Activated naive CD4-positive, alpha-beta T cell treated with anti-CD3 and anti-CD28 coated beads, Interleukin-2, amount 50 U/mL, for 72 hours (primary cell): ENCODE measurements at regions not wholly inside any gene's neighbourhood (a gene's known extent, or its start where the extent isn't known, plus 50 kb on each side); places are given as distances from the start of the nearest gene placed in this dataset.

Experiments
- ATAC-seq, 2 donors: fragments of 150-1000 bp; cut with Tn5 transposase; 2 replicates each; pipeline ENCODE4 v1.10.0; 2021; ENCODE audit warnings: mild to moderate bottlenecking in 2 of 2, moderate library complexity in 2 of 2
- DNase-seq, 2 donors: peaks; one replicate each; pipeline ENCODE4 v3.0.0; 2021 to 2022; ENCODE audit warnings: low spot score in 2 of 2
- H3K27ac Mint-ChIP-seq, 2 donors: one replicate each; pipeline ENCODE4 v1.8.0; 2022; ENCODE audit warnings: mild to moderate bottlenecking in 2 of 2, mixed read lengths in 2 of 2
- H3K36me3 Mint-ChIP-seq, 2 donors: one replicate each; pipeline ENCODE4 v1.8.0; 2022; ENCODE audit warnings: mixed read lengths in 2 of 2
- H3K9me3 Mint-ChIP-seq, 2 donors: one replicate each; pipeline ENCODE4 v1.8.0; 2022; ENCODE audit warnings: mixed read lengths in 2 of 2

GRCh38 chr12:4068981-4069669, 195.9 kb upstream of the PARP11 start:
- no peak for DNase-seq
- no peak for ATAC-seq
- Mint-ChIP-seq H3K9me3 (peaks cover 0 to 4% of the 10 kb centered on the region in 2 donors), H3K27ac (no peak overlapping the region), H3K36me3 (peaks cover 0 to 6% of the 10 kb centered on the region in 2 donors)

- H3K9me3 Mint-ChIP-seq = peaks cover 0 to 6% of the 10 kb centered on the region in 2 donors
- ATAC-seq (peak in 1 of 2 donors; percentile 76), DNase-seq (no peak)
- no peak overlapping the region for H3K27ac Mint-ChIP-seq
- H3K36me3 Mint-ChIP-seq = peaks cover 0 to 3% of the 10 kb centered on the region in 2 donors
Measured at GRCh38 chr12:4064008-4064407, 190.8 kb upstream of the PARP11 start.

DNA sequence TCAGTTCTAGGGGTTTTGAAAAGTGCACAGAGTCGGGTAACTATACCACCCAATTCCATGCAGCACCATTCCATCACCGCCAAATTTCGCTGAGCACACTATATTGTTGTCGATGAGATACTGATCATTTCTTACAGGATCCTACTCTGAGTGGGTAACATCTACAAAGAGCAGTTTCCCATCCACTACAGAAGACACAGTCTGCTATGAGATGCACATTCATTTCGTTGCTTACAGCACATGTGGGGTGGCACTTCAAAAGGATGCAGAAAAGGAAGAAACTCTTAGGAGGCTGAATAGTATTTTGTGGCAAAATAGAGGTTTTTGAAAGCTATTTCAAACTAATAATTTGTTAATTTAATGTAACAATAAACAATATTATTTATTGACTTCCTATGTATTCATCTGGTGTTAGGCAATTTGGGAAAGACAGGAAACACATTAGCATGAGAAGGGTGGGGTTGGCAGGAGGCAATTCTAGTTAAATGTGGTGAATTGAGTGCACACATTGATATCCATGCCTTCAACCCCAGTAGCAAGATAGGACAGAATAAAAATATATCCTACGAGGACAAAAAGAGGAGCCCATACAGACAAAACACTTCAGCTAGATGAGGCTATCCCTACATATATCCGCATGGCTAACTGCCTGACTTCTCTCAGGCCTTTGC, 186.8 kb upstream of the PARP11 start:
- ATAC-seq (peak in 1 of 2 donors; percentile 57), DNase-seq (no peak)
- Mint-ChIP-seq H3K9me3 (peaks cover 0 to 7% of the 10 kb centered on the region in 2 donors), H3K36me3 (peaks cover 0 to 7% of the 10 kb centered on the region in 2 donors), H3K27ac (no peak overlapping the region)

GRCh38 chr12:4056910-4057845, 184.0 kb upstream of the PARP11 start:
- DNase-seq = no peak
- Mint-ChIP-seq H3K36me3 (peaks cover 0 to 7% of the 10 kb centered on the region in 2 donors), H3K27ac (no peak overlapping the region), H3K9me3 (peaks cover 0 to 3% of the 10 kb centered on the region in 2 donors)
- ATAC-seq = peak in 1 of 2 donors; percentile 44

DNA sequence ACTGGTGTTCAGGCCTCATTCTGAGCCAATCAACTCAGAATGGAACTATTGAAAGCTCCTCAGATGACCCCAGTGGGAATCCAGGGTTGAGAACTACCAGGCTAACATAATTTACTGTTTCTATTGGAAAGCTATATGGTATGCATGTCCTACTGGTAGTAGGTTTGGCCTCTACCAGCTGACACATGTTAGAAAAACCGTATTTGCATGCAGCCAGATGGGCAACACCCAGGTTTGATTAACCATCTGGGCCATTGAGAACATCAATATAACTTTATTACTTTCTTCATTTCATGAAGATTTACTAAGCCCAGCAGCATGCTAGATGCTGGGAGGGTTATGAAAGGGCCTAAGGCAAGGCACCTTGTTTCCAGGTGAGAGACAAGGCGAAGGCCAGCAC, 181.4 kb upstream of the PARP11 start:
- H3K27ac Mint-ChIP-seq = peak overlapping the region in 1 of 2 donors; percentile 18
- no peak for DNase-seq
- H3K9me3 Mint-ChIP-seq = peaks cover 0 to 3% of the 10 kb centered on the region in 2 donors
- H3K36me3 Mint-ChIP-seq = peaks cover 0 to 7% of the 10 kb centered on the region in 2 donors
- no peak for ATAC-seq

- DNase-seq (no peak), ATAC-seq (no peak)
- Mint-ChIP-seq H3K36me3 (no peaks in the 10 kb centered on the region), H3K27ac (no peak overlapping the region), H3K9me3 (no peaks in the 10 kb centered on the region)
Measured at GRCh38 chr12:4052691-4053090, 179.5 kb upstream of the PARP11 start.

- H3K9me3 Mint-ChIP-seq = no peaks in the 10 kb centered on the region
- DNase-seq (no peak), ATAC-seq (no peak)
- no peak overlapping the region for H3K27ac Mint-ChIP-seq
- no peaks in the 10 kb centered on the region for H3K36me3 Mint-ChIP-seq
Measured at GRCh38 chr12:4051596-4051995, 178.4 kb upstream of the PARP11 start.

- no peak for DNase-seq
- H3K9me3 Mint-ChIP-seq = no peaks in the 10 kb centered on the region
- H3K27ac Mint-ChIP-seq = no peak overlapping the region
- no peak for ATAC-seq
- H3K36me3 Mint-ChIP-seq = no peaks in the 10 kb centered on the region
Measured at GRCh38 chr12:4050340-4050739, 177.1 kb upstream of the PARP11 start.

DNA sequence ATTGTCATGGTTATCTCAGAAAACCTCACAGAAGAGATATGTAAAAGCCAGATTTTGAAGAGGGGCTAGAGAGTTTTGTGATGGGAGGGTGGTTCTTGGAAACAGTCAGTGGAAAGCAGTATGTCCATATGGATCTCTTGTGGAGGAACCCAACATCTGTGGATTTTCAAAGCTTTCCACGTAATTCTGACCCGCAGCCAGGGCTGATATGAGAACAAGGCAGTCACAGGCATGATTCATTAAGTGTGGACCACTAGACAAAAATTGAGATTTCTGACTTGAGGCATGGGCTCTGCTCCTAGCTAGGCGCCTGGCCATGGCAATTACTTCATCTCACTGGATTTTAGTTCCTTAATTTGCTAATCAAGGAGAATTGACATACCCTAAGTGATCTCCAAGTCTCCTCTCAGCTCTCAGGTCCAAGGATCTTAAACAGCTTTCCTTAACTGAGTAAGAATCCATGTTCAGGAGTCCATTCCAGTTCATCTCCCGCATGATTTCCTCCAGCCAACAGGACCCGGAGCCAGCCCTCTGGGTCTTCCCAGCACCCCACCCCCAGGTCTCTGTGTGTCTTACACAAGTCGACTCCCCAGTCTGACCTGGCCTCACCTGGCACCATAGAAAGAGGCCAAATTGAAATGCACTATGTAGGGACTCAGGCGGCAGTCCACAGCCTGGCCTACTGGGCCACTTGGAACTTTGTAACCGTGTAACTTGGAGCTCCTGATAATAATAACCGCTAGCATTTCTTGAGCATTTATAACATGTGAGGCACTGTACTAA, 176.3 kb upstream of the PARP11 start:
- H3K36me3 Mint-ChIP-seq = no peaks in the 10 kb centered on the region
- DNase-seq (no peak), ATAC-seq (no peak)
- H3K27ac Mint-ChIP-seq = no peak overlapping the region
- no peaks in the 10 kb centered on the region for H3K9me3 Mint-ChIP-seq

- ATAC-seq (no peak), DNase-seq (no peak)
Measured at GRCh38 chr12:4047421-4047820, 174.2 kb upstream of the PARP11 start.

DNA sequence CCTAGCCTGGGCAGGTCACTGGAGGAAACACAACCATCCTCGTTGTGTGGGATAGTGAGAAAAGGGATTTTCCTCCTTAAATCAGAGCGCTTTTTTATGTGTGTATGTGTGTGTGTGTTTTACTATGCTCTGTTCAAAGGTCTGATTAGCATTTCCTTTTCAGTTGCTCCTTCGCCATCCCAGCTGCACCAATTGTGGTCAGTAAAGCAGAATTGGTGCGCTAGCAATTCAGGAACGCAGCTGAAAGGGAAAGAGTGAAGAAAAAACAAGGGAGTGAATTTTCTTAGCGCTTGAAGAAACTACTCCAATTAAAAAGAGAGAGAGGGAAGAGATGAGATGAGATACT, 173.3 kb upstream of the PARP11 start:
- no peak for ATAC-seq

More at GRCh38 chr12:4047421-4047820, 174.2 kb upstream of the PARP11 start:
- no peak overlapping the region for H3K27ac Mint-ChIP-seq
- H3K9me3 Mint-ChIP-seq = no peaks in the 10 kb centered on the region
- H3K36me3 Mint-ChIP-seq = no peaks in the 10 kb centered on the region

DNA sequence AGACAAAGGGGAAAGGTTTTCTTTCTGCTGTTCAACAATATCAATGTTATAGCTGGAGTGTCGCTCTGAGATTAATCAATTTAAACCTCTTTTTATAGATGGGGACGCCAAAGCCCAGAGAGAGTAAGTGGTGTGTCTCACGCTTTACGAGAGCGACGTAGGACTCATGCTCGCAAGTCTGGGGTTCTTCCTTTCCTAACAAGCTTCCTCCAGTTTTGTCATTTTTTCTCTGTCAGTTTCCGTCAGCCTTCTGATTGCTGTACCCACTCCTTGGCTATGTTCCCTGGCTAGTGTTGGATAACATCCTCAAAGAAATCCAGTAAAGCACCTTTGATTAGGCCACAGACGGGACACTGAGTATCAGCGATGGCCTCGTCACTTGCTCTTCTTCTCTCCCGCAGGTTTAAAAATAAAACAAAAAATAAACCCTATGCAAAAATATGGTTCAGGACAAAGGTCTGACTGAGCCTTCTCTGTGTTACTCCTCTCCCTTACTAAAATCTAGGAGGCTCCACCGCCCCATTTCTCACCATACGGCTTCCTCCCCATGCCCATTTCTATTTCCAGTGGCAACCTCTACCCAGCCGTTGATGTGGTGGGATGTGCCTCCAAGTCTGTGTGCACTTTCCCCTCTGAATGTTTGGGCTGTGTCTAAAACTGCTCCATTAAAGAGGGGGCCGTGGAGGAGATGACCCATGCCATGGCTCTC, 172.7 kb upstream of the PARP11 start:
- peak overlapping the region in 1 of 2 donors; percentile 27 for H3K27ac Mint-ChIP-seq
- ATAC-seq (no peak), DNase-seq (no peak)
- H3K9me3 Mint-ChIP-seq = no peaks in the 10 kb centered on the region
- no peaks in the 10 kb centered on the region for H3K36me3 Mint-ChIP-seq

More for the DNA sequence above, 173.3 kb upstream of the PARP11 start:
- Mint-ChIP-seq H3K9me3 (no peaks in the 10 kb centered on the region), H3K36me3 (no peaks in the 10 kb centered on the region), H3K27ac (peak overlapping the region in 1 of 2 donors; percentile 27)
- no peak for DNase-seq

GRCh38 chr12:4044736-4045730, 171.8 kb upstream of the PARP11 start:
- DNase-seq = no peak
- Mint-ChIP-seq H3K36me3 (no peaks in the 10 kb centered on the region), H3K9me3 (no peaks in the 10 kb centered on the region), H3K27ac (no peak overlapping the region)
- ATAC-seq = no peak

DNA sequence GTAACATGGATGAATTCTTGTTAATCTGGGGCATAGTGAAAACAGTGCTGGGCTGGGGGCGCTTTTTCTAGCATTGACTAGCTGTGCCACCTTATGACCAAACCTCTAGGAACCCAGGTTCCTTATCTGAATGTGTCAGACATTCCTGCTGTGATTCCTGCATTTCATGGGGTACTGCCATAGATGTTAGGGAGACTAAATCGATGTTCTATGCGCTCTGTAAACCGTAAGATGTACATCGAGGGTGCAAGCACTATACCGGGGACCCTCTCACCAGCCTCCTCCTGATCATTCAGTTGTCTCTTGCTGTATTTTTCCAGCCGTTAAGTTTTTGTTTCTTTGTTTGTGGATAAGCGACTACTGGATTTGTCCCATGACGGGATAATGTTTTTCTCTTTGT, 170.9 kb upstream of the PARP11 start:
- DNase-seq = no peak
- Mint-ChIP-seq H3K36me3 (no peaks in the 10 kb centered on the region), H3K9me3 (no peaks in the 10 kb centered on the region), H3K27ac (no peak overlapping the region)
- no peak for ATAC-seq
